Thyroid gland (tissue), 4 donors: ENCODE measurements at regions not wholly inside any gene's neighbourhood (a gene's known extent, or its start where the extent isn't known, plus 50 kb on each side); places are given as distances from the start of the nearest gene placed in this dataset.

Experiments
- CTCF ChIP-seq, 6 experiments: fragments of 200-600 bp in 3 of 6; fragments of 450-650 bp in 3 of 6; sonication (generic) in 3 of 6; IDR thresholded peaks; one replicate each; pipeline ENCODE4 v1.5.1; 2016 to 2019; ENCODE audit warnings: antibody characterized with exemption in 6 of 6, mild to moderate bottlenecking in 2 of 6, inconsistent platforms in 1 of 6, moderate library complexity in 1 of 6
- POLR2A ChIP-seq, 2 donors: fragments of 450-650 bp; IDR thresholded peaks; one replicate each; pipeline ENCODE4 v1.6.1; 2017; ENCODE audit warnings: antibody characterized with exemption in 2 of 2, mild to moderate bottlenecking in 2 of 2, moderate library complexity in 1 of 2

- TF ChIP-seq CTCF (IDR thresholded peaks at IDR 0.05) (no peak), POLR2A (IDR thresholded peaks at IDR 0.05) (no peak)
Measured at GRCh38 chr16:76818606-76819181, 372.3 kb upstream of the MON1B start.
